Fibroblast of lung (primary cell): ENCODE measurements at regions not wholly inside any gene's neighbourhood (a gene's known extent, or its start where the extent isn't known, plus 50 kb on each side); places are given as distances from the start of the nearest gene placed in this dataset.

Experiments
- DNase-seq, 2 donors: peaks; one replicate each; pipeline versions ENCODE4 v3.0.0 to v3.0.0-alpha.2; 2010; ENCODE audit warnings: low read depth in 2 of 2
- H2AFZ ChIP-seq: 2 replicates; pipeline ENCODE4 v1.5.1; 2012; ENCODE audit warnings: low read length, control low read depth, inconsistent platforms
- H3K27ac ChIP-seq: 2 replicates; pipeline ENCODE4 v1.5.1; 2011; ENCODE audit warnings: low read length, control low read depth; ENCODE audit not compliant: insufficient read depth
- H3K27me3 ChIP-seq: 2 replicates; pipeline ENCODE4 v1.5.1; 2011; ENCODE audit warnings: mild to moderate bottlenecking, low read length; ENCODE audit not compliant: control insufficient read depth, insufficient read depth
- H3K36me3 ChIP-seq: 2 replicates; pipeline ENCODE4 v1.5.1; 2011; ENCODE audit warnings: low read length; ENCODE audit not compliant: control insufficient read depth, insufficient read depth
- H3K4me1 ChIP-seq: 2 replicates; pipeline ENCODE4 v1.5.1; 2011; ENCODE audit warnings: low read length; ENCODE audit not compliant: control insufficient read depth, insufficient read depth; ENCODE audit errors: extremely low read depth
- H3K4me2 ChIP-seq: 2 replicates; pipeline ENCODE4 v1.5.1; 2011; ENCODE audit warnings: low read length, control low read depth; ENCODE audit not compliant: insufficient read depth; ENCODE audit errors: extremely low read depth
- H3K4me3 ChIP-seq, 4 experiments: fragments of 200-600 bp in 1 of 4; sonication (generic) in 1 of 4; replicated peaks in 1 of 4; 2 replicates each; pipeline ENCODE4 v1.5.1; 2011 to 2016; ENCODE audit warnings: low read length in 4 of 4, low read depth in 3 of 4, mild to moderate bottlenecking in 3 of 4, control low read depth in 2 of 4, inconsistent platforms in 1 of 4, mixed read lengths in 1 of 4; ENCODE audit not compliant: insufficient read depth in 1 of 4; ENCODE audit errors: control extremely low read depth in 1 of 4
- H3K79me2 ChIP-seq: 2 replicates; pipeline ENCODE4 v1.5.1; 2012; ENCODE audit warnings: mild to moderate bottlenecking, low read length, inconsistent platforms; ENCODE audit not compliant: control insufficient read depth, insufficient read depth
- H3K9ac ChIP-seq: 2 replicates; pipeline ENCODE4 v1.5.1; 2011; ENCODE audit warnings: mild to moderate bottlenecking, low read length, control low read depth; ENCODE audit not compliant: insufficient read depth
- H3K9me3 ChIP-seq: 2 replicates; pipeline ENCODE4 v1.5.1; 2012; ENCODE audit warnings: low read depth, low read length; ENCODE audit not compliant: control insufficient read depth, insufficient read depth
- H4K20me1 ChIP-seq: 2 replicates; pipeline ENCODE4 v1.5.1; 2011; ENCODE audit warnings: low read length; ENCODE audit not compliant: control insufficient read depth, insufficient read depth; ENCODE audit errors: extremely low read depth
- EZH2 ChIP-seq: IDR thresholded peaks from 2 replicates; pipeline ENCODE4 v1.5.1; 2012; ENCODE audit warnings: low read length, control low read depth, mild to moderate bottlenecking; ENCODE audit errors: missing control alignments
- TF ChIP-seq, protein P1 (sequence below), 2 donors: IDR thresholded peaks in 1 of 2; conservative IDR thresholded peaks in 1 of 2; 1 replicate in 1 of 2; 2 replicates in 1 of 2; pipeline ENCODE4 v1.5.1; 2011 to 2012; ENCODE audit warnings: low read length in 2 of 2, control low read depth in 1 of 2, inconsistent platforms in 1 of 2, low read depth in 1 of 2, mild to moderate bottlenecking in 1 of 2

- H2AFZ ChIP-seq: no peak overlapping the region
- no peaks in the 10 kb centered on the region for H3K79me2 ChIP-seq
- no peaks in the 10 kb centered on the region for H3K9me3 ChIP-seq
- H3K4me3 ChIP-seq: no peak overlapping the region
- DNase-seq: no peak
- H3K4me2 ChIP-seq: no peak overlapping the region
- H3K4me1 ChIP-seq: no peaks in the 10 kb centered on the region
- no peaks in the 10 kb centered on the region for H3K27me3 ChIP-seq
- H3K9ac ChIP-seq: no peak overlapping the region
- no peaks in the 10 kb centered on the region for H3K36me3 ChIP-seq
- no peaks in the 10 kb centered on the region for H4K20me1 ChIP-seq
- H3K27ac ChIP-seq: no peak overlapping the region
- TF ChIP-seq, protein P1, sequence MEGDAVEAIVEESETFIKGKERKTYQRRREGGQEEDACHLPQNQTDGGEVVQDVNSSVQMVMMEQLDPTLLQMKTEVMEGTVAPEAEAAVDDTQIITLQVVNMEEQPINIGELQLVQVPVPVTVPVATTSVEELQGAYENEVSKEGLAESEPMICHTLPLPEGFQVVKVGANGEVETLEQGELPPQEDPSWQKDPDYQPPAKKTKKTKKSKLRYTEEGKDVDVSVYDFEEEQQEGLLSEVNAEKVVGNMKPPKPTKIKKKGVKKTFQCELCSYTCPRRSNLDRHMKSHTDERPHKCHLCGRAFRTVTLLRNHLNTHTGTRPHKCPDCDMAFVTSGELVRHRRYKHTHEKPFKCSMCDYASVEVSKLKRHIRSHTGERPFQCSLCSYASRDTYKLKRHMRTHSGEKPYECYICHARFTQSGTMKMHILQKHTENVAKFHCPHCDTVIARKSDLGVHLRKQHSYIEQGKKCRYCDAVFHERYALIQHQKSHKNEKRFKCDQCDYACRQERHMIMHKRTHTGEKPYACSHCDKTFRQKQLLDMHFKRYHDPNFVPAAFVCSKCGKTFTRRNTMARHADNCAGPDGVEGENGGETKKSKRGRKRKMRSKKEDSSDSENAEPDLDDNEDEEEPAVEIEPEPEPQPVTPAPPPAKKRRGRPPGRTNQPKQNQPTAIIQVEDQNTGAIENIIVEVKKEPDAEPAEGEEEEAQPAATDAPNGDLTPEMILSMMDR (conservative IDR thresholded peaks at IDR 0.05 in 1 of 2, IDR thresholded peaks at IDR 0.05 in 1 of 2; ENCODE audit: low read depth in 1 of 2, low read length in 2 of 2): no peak
- TF ChIP-seq EZH2: no peak
Observed at GRCh38 chr21:15119486-15119885, 54.7 kb upstream of the NRIP1 start.

DNA sequence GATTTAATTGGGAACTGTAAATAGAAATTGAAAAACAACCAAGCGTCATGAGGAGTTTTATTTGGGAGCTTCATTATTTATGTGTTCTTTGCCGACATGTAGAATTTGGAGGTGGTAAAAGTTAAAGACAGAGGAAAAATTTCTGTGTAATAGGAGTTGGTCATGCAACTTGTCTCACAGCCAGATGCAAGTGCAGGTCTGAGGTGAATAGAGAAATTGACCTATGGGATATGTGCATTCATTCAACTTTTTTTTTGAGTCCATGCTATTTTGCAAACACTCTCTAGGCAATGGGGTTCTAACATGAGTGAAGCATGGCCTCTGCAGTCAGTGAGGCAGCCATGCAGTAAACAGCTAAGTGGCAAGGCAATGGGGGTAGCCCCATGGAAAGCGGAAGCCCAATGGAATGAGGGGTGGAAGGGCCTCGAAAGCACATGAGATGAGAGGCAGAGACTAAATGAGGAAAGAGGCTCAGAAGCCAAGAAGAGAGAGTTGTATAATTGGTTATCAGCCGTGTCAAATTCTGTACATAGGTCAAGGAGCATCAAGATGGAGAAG lies 56.4 kb upstream of the NRIP1 start:
- no peaks in the 10 kb centered on the region for H3K9me3 ChIP-seq
- H3K36me3 ChIP-seq: no peaks in the 10 kb centered on the region
- H4K20me1 ChIP-seq: no peaks in the 10 kb centered on the region
- no peak overlapping the region for H3K9ac ChIP-seq
- H3K4me1 ChIP-seq: no peaks in the 10 kb centered on the region
- H3K4me3 ChIP-seq: peak overlapping the region in 1 of 4 experiments; percentile 12
- no peak for TF ChIP-seq EZH2
- TF ChIP-seq, protein P1 (conservative IDR thresholded peaks at IDR 0.05 in 1 of 2, IDR thresholded peaks at IDR 0.05 in 1 of 2; ENCODE audit: low read depth in 1 of 2, low read length in 2 of 2): no peak
- H3K27me3 ChIP-seq: no peaks in the 10 kb centered on the region
- DNase-seq: no peak
- no peaks in the 10 kb centered on the region for H3K79me2 ChIP-seq
- H2AFZ ChIP-seq: peak overlapping the region; percentile 16
- no peak overlapping the region for H3K27ac ChIP-seq
- peak overlapping the region; percentile 23 for H3K4me2 ChIP-seq

GRCh38 chr21:15121655-15122120 lies 56.9 kb upstream of the NRIP1 start:
- no peak overlapping the region for H3K9ac ChIP-seq
- no peaks in the 10 kb centered on the region for H3K4me1 ChIP-seq
- peak overlapping the region in 1 of 4 experiments; percentile 12 for H3K4me3 ChIP-seq
- no peaks in the 10 kb centered on the region for H4K20me1 ChIP-seq
- no peak overlapping the region for H3K4me2 ChIP-seq
- no peaks in the 10 kb centered on the region for H3K9me3 ChIP-seq
- H3K36me3 ChIP-seq: no peaks in the 10 kb centered on the region
- TF ChIP-seq, protein P1 (conservative IDR thresholded peaks at IDR 0.05 in 1 of 2, IDR thresholded peaks at IDR 0.05 in 1 of 2; ENCODE audit: low read depth in 1 of 2, low read length in 2 of 2): no peak
- TF ChIP-seq EZH2: no peak
- peak; percentile 58 to 72 for DNase-seq
- peak overlapping the region; percentile 16 for H2AFZ ChIP-seq
- no peaks in the 10 kb centered on the region for H3K27me3 ChIP-seq
- H3K27ac ChIP-seq: no peak overlapping the region
- H3K79me2 ChIP-seq: no peaks in the 10 kb centered on the region
